Left lung (tissue), 4 donors: ENCODE measurements at regions not wholly inside any gene's neighbourhood (a gene's known extent, or its start where the extent isn't known, plus 50 kb on each side); places are given as distances from the start of the nearest gene placed in this dataset.

ENCODE experiments used
- ATAC-seq: fragments of 200-7000 bp; cut with Tn5 transposase; one replicate; pipeline ENCODE4 v1.9.1; 2020; ENCODE audit warnings: moderate library complexity
- DNase-seq, 4 donors: peaks; one replicate each; pipeline ENCODE4 v3.0.0-alpha.2; 2013 to 2020
- H3K27ac ChIP-seq, 2 donors: fragments of 200-600 bp; sonication (generic) in 1 of 2; one replicate each; pipeline versions ENCODE4 v1.5.0 to v1.8.0; 2020 to 2021
- H3K27me3 ChIP-seq, 2 donors: fragments of 200-600 bp; sonication (generic) in 1 of 2; one replicate each; pipeline versions ENCODE4 v1.5.0 to v1.8.0; 2020 to 2021
- H3K36me3 ChIP-seq, 2 donors: fragments of 200-600 bp; sonication (generic) in 1 of 2; one replicate each; pipeline versions ENCODE4 v1.5.0 to v1.8.0; 2020 to 2021
- H3K4me1 ChIP-seq, 2 donors: fragments of 200-600 bp; one replicate each; pipeline ENCODE4 v1.8.0; 2021
- H3K4me3 ChIP-seq, 2 donors: fragments of 200-600 bp; sonication (generic) in 1 of 2; one replicate each; pipeline versions ENCODE4 v1.5.0 to v1.8.0; 2020 to 2021; ENCODE audit warnings: mild to moderate bottlenecking in 1 of 2
- H3K9me3 ChIP-seq, 2 donors: fragments of 200-600 bp; sonication (generic) in 1 of 2; one replicate each; pipeline versions ENCODE4 v1.5.0 to v1.8.0; 2020 to 2021
- CTCF ChIP-seq, 2 donors: fragments of 200-600 bp; sonication (generic) in 1 of 2; IDR thresholded peaks; one replicate each; pipeline versions ENCODE4 v1.5.0 to v1.8.0; 2021; ENCODE audit warnings: antibody characterized with exemption in 2 of 2
- intact Hi-C, 2 donors: fragments of 100-400 bp; cut with DNase I; formaldehyde crosslinking; loops; one replicate each; pipeline versions ENCODE4 v1.11.2 to v1.14.2; 2022
- donor health status: DM: no; HTN: yes; CAD: no.
- donor health status: DM: no; HTN: no; CAD: no.

GRCh38 chr4:59597536-59598329 lies 1602.4 kb upstream of the ADGRL3 start:
- TF ChIP-seq CTCF (IDR thresholded peaks at IDR 0.05): no peak
- ATAC-seq (peak; percentile 87), DNase-seq (no peak)
- intact Hi-C loops: no loop called here
- Histone ChIP-seq H3K27me3 (no peaks in the 10 kb centered on the region), H3K4me3 (no peak overlapping the region), H3K36me3 (no peaks in the 10 kb centered on the region), H3K9me3 (no peaks in the 10 kb centered on the region), H3K4me1 (no peaks in the 10 kb centered on the region), H3K27ac (no peak overlapping the region)

- DNase-seq: peak in 2 of 4 donors; percentile 24 to 34
- intact Hi-C loops: no loop called here
- H3K4me3 ChIP-seq: no peak overlapping the region
- no peaks in the 10 kb centered on the region for H3K4me1 ChIP-seq
- H3K27me3 ChIP-seq: no peaks in the 10 kb centered on the region
- no peak for TF ChIP-seq CTCF (IDR thresholded peaks at IDR 0.05)
- ATAC-seq: peak; percentile 89
- H3K9me3 ChIP-seq: no peaks in the 10 kb centered on the region
- no peak overlapping the region for H3K27ac ChIP-seq
- H3K36me3 ChIP-seq: no peaks in the 10 kb centered on the region
Measured at GRCh38 chr4:59598330-59598618, 1601.9 kb upstream of the ADGRL3 start.

GRCh38 chr4:59608466-59608865 lies 1591.7 kb upstream of the ADGRL3 start:
- no peaks in the 10 kb centered on the region for H3K4me1 ChIP-seq
- no peaks in the 10 kb centered on the region for H3K36me3 ChIP-seq
- no peak for DNase-seq
- H3K27ac ChIP-seq: no peak overlapping the region
- H3K27me3 ChIP-seq: no peaks in the 10 kb centered on the region
- no peaks in the 10 kb centered on the region for H3K9me3 ChIP-seq
- no peak overlapping the region for H3K4me3 ChIP-seq
- no peak for TF ChIP-seq CTCF (IDR thresholded peaks at IDR 0.05)
- no peak for ATAC-seq
- intact Hi-C loops: no loop called here

GRCh38 chr4:59612235-59612634 lies 1587.9 kb upstream of the ADGRL3 start:
- peak; percentile 57 for ATAC-seq
- intact Hi-C loops: no loop called here
- no peaks in the 10 kb centered on the region for H3K27me3 ChIP-seq
- DNase-seq: no peak
- H3K27ac ChIP-seq: no peak overlapping the region
- no peak for TF ChIP-seq CTCF (IDR thresholded peaks at IDR 0.05)
- H3K36me3 ChIP-seq: no peaks in the 10 kb centered on the region
- no peaks in the 10 kb centered on the region for H3K9me3 ChIP-seq
- H3K4me3 ChIP-seq: no peak overlapping the region
- no peaks in the 10 kb centered on the region for H3K4me1 ChIP-seq

GRCh38 chr4:59615316-59615715 lies 1584.8 kb upstream of the ADGRL3 start:
- DNase-seq: no peak
- TF ChIP-seq CTCF (IDR thresholded peaks at IDR 0.05): no peak
- Histone ChIP-seq H3K4me1 (no peaks in the 10 kb centered on the region), H3K4me3 (no peak overlapping the region), H3K27me3 (no peaks in the 10 kb centered on the region), H3K27ac (no peak overlapping the region), H3K9me3 (no peaks in the 10 kb centered on the region), H3K36me3 (no peaks in the 10 kb centered on the region)
- intact Hi-C loops: no loop called here
- no peak for ATAC-seq
